Esophagus muscularis mucosa (tissue), 4 donors: ENCODE measurements at regions not wholly inside any gene's neighbourhood (a gene's known extent, or its start where the extent isn't known, plus 50 kb on each side); places are given as distances from the start of the nearest gene placed in this dataset.

ENCODE experiments used
- DNase-seq: peaks from one replicate; pipeline ENCODE4 v3.0.0-alpha.2; 2017; ENCODE audit errors: extremely low spot score
- H3K27ac ChIP-seq, 4 donors: fragments of 200-600 bp; sonication (generic); replicated peaks in 1 of 4; 1 replicate in 3 of 4; 2 replicates in 1 of 4; pipeline ENCODE4 v1.5.1; 2016 to 2019; ENCODE audit warnings: mild to moderate bottlenecking in 1 of 4
- H3K27me3 ChIP-seq, 4 donors: fragments of 200-600 bp; sonication (generic); one replicate each; pipeline versions ENCODE4 v1.5.1 to v1.6.0; 2016 to 2019
- H3K36me3 ChIP-seq, 4 donors: fragments of 200-600 bp; sonication (generic); one replicate each; pipeline ENCODE4 v1.5.1; 2016 to 2019
- H3K4me1 ChIP-seq, 4 donors: fragments of 200-600 bp; sonication (generic); one replicate each; pipeline ENCODE4 v1.5.1; 2016 to 2019
- H3K4me3 ChIP-seq, 4 donors: fragments of 200-600 bp; sonication (generic); 1 replicate in 2 of 4; 2 replicates in 2 of 4; pipeline ENCODE4 v1.5.1; 2016 to 2019; ENCODE audit warnings: mild to moderate bottlenecking in 4 of 4, moderate library complexity in 1 of 4
- H3K9me3 ChIP-seq, 4 donors: fragments of 200-600 bp; sonication (generic); 1 replicate in 3 of 4; 2 replicates in 1 of 4; pipeline ENCODE4 v1.5.1; 2016 to 2019
- CTCF ChIP-seq, 3 experiments: fragments of 200-600 bp in 2 of 3; fragments of 450-650 bp in 1 of 3; sonication (generic) in 2 of 3; IDR thresholded peaks; one replicate each; pipeline ENCODE4 v1.5.1; 2017 to 2019; ENCODE audit warnings: antibody characterized with exemption in 3 of 3, mild to moderate bottlenecking in 2 of 3, moderate library complexity in 1 of 3
- EP300 ChIP-seq: sonication (generic); formaldehyde crosslinking; IDR thresholded peaks from one replicate; pipeline ENCODE4 v1.6.1; 2017; ENCODE audit warnings: antibody characterized with exemption
- POLR2A ChIP-seq: fragments of 450-650 bp; IDR thresholded peaks from one replicate; pipeline ENCODE4 v1.6.1; 2017; ENCODE audit warnings: antibody characterized with exemption, moderate library complexity, mild to moderate bottlenecking, low read depth
- POLR2AphosphoS5 ChIP-seq, 2 donors: sonication (generic); formaldehyde crosslinking; IDR thresholded peaks; one replicate each; pipeline ENCODE4 v1.6.1; 2017; ENCODE audit warnings: antibody characterized with exemption in 2 of 2
- WGBS: methylation state at CpG from one replicate; pipeline ENCODE4 v1.1.5; 2018; 5-methylcytosine and 5-hydroxymethylcytosine counted together
- intact Hi-C: fragments of 100-400 bp; cut with DNase I; formaldehyde crosslinking; loops from one replicate; pipeline ENCODE4 v1.15.1; 2023

GRCh38 chr3:18066899-18067582 lies 324.6 kb upstream of the TBC1D5 start:
- no peak for DNase-seq

DNA sequence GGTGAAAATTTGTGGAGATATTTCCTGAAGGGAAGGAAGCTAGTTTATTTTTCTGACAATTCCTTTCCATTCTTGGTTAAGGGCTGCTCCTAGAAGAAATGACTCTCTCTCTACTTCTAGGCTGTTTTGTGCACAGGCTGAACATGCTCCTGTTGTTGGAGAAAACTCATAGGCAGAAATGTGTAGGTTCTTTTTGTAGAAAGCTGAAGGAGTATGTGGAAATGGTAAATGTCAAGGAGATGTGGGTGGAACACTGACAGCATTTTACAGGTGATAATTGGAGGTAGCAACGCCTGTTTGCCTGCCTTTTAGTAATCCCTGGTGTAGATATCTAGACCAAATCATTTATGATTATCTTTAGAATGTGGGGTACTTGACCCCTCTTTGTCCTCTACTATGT lies 322.2 kb upstream of the TBC1D5 start:
- WGBS, result 82% methylated on average over 1 of the region's 1 CpG
- TF ChIP-seq EP300 (no peak), CTCF (IDR thresholded peaks at IDR 0.05) (no peak), POLR2A (no peak)
- Histone ChIP-seq H3K27ac (no peak overlapping the region), H3K36me3 (no peaks in the 10 kb centered on the region), H3K4me1 (no peaks in the 10 kb centered on the region), H3K4me3 (no peak overlapping the region), H3K9me3 (no peaks in the 10 kb centered on the region), H3K27me3 (no peaks in the 10 kb centered on the region)
- intact Hi-C loops, result no loop called here
- no peak for DNase-seq

More at GRCh38 chr3:18066899-18067582, 324.6 kb upstream of the TBC1D5 start:
- intact Hi-C loops, result no loop called here
- H3K27ac ChIP-seq, result no peak overlapping the region
- no peak overlapping the region for H3K4me3 ChIP-seq
- no peaks in the 10 kb centered on the region for H3K9me3 ChIP-seq
- H3K4me1 ChIP-seq, result no peaks in the 10 kb centered on the region
- no peaks in the 10 kb centered on the region for H3K27me3 ChIP-seq
- no peak for TF ChIP-seq POLR2AphosphoS5 (IDR thresholded peaks at IDR 0.05)
- TF ChIP-seq CTCF (IDR thresholded peaks at IDR 0.05), result no peak
- TF ChIP-seq POLR2A, result no peak
- TF ChIP-seq EP300, result no peak
- WGBS, result 85% methylated on average over 3 of the region's 3 CpGs
- no peaks in the 10 kb centered on the region for H3K36me3 ChIP-seq

GRCh38 chr3:18062657-18063025 lies 320.2 kb upstream of the TBC1D5 start:
- intact Hi-C loops, result no loop called here
- no peaks in the 10 kb centered on the region for H3K36me3 ChIP-seq
- no peak overlapping the region for H3K4me3 ChIP-seq
- no peaks in the 10 kb centered on the region for H3K4me1 ChIP-seq
- no peaks in the 10 kb centered on the region for H3K27me3 ChIP-seq
- WGBS, result 81% methylated on average over 3 of the region's 3 CpGs
- no peak overlapping the region for H3K27ac ChIP-seq
- H3K9me3 ChIP-seq, result no peaks in the 10 kb centered on the region
- DNase-seq, result no peak
- TF ChIP-seq POLR2A (no peak), CTCF (IDR thresholded peaks at IDR 0.05) (no peak)

- no peaks in the 10 kb centered on the region for H3K27me3 ChIP-seq
- no peak for DNase-seq
- WGBS, result 90% methylated on average over 1 of the region's 1 CpG
- no peak overlapping the region for H3K4me3 ChIP-seq
- intact Hi-C loops, result no loop called here
- H3K9me3 ChIP-seq, result no peaks in the 10 kb centered on the region
- no peaks in the 10 kb centered on the region for H3K4me1 ChIP-seq
- TF ChIP-seq EP300 (no peak), POLR2AphosphoS5 (IDR thresholded peaks at IDR 0.05) (no peak), CTCF (IDR thresholded peaks at IDR 0.05) (no peak), POLR2A (no peak)
- H3K27ac ChIP-seq, result no peak overlapping the region
- no peaks in the 10 kb centered on the region for H3K36me3 ChIP-seq
These were observed 319.6 kb upstream of the TBC1D5 start for GRCh38 chr3:18061737-18062656.
